Osteoblast (primary cell): ENCODE measurements at regions not wholly inside any gene's neighbourhood (a gene's known extent, or its start where the extent isn't known, plus 50 kb on each side); places are given as distances from the start of the nearest gene placed in this dataset.

Experiments
- DNase-seq: peaks from one replicate; pipeline ENCODE4 v3.0.0; 2011; ENCODE audit warnings: low spot score, mixed read lengths; ENCODE audit not compliant: insufficient read length; ENCODE audit errors: missing footprints
- H2AFZ ChIP-seq: 2 replicates; pipeline ENCODE4 v1.6.0; 2011; ENCODE audit warnings: mild to moderate bottlenecking, low read length
- H3K27ac ChIP-seq: 2 replicates; pipeline ENCODE4 v1.5.1; 2011; ENCODE audit warnings: mild to moderate bottlenecking, low read depth, low read length, moderate library complexity
- H3K27me3 ChIP-seq: 2 replicates; pipeline ENCODE4 v1.6.0; 2012; ENCODE audit warnings: mild to moderate bottlenecking, control low read depth, inconsistent platforms, low read length, moderate library complexity; ENCODE audit not compliant: insufficient read depth
- H3K36me3 ChIP-seq: 2 replicates; pipeline ENCODE4 v1.5.1; 2011; ENCODE audit warnings: mild to moderate bottlenecking, low read length, control low read depth, moderate library complexity; ENCODE audit not compliant: insufficient read depth
- H3K4me1 ChIP-seq: 2 replicates; pipeline ENCODE4 v1.5.1; 2011; ENCODE audit warnings: mild to moderate bottlenecking, low read length, control low read depth, moderate library complexity; ENCODE audit not compliant: insufficient read depth
- H3K4me2 ChIP-seq: 2 replicates; pipeline ENCODE4 v1.6.0; 2011; ENCODE audit warnings: mild to moderate bottlenecking, low read length; ENCODE audit not compliant: insufficient read depth
- H3K4me3 ChIP-seq: fragments of 200-600 bp; sonication (generic); 3 replicates; pipeline ENCODE4 v1.5.1; 2012; ENCODE audit warnings: mild to moderate bottlenecking, low read length, inconsistent platforms; ENCODE audit not compliant: insufficient read depth
- H3K79me2 ChIP-seq: 2 replicates; pipeline ENCODE4 v1.6.0; 2012; ENCODE audit warnings: mild to moderate bottlenecking, low read length, control low read depth, inconsistent platforms; ENCODE audit not compliant: insufficient read depth
- H3K9me3 ChIP-seq: 2 replicates; pipeline ENCODE4 v1.5.1; 2011; ENCODE audit warnings: low read depth, low read length, control low read depth
- H4K20me1 ChIP-seq: 2 replicates; pipeline ENCODE4 v1.6.0; 2012; ENCODE audit warnings: mild to moderate bottlenecking, low read length, control low read depth; ENCODE audit not compliant: insufficient read depth
- TF ChIP-seq, protein P1 (sequence below): IDR thresholded peaks from 2 replicates; pipeline ENCODE4 v1.5.1; 2011; ENCODE audit warnings: mild to moderate bottlenecking, low read depth, low read length, moderate library complexity; ENCODE audit errors: extremely low read depth

DNA sequence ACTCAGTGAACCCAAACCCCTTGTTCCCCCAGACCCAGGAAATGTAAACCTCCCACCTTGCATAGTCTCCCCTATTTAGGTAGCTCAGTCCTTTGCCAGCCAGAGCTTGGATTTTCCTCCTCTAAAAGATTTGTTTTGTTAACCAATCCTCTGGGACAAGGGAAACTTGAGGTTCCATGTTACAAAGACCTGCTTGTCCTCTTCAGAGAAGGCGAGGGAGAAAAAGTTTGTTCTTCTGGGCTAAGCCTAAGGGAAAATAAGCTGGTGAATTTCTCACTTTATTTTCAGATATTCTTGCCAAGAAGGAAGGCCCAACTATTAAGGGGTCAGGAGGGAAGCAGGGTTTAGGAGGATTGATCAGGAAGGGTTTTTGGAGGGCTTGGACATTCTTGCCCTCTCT is 136.1 kb upstream of the PROK2 start:
- TF ChIP-seq, protein P1, sequence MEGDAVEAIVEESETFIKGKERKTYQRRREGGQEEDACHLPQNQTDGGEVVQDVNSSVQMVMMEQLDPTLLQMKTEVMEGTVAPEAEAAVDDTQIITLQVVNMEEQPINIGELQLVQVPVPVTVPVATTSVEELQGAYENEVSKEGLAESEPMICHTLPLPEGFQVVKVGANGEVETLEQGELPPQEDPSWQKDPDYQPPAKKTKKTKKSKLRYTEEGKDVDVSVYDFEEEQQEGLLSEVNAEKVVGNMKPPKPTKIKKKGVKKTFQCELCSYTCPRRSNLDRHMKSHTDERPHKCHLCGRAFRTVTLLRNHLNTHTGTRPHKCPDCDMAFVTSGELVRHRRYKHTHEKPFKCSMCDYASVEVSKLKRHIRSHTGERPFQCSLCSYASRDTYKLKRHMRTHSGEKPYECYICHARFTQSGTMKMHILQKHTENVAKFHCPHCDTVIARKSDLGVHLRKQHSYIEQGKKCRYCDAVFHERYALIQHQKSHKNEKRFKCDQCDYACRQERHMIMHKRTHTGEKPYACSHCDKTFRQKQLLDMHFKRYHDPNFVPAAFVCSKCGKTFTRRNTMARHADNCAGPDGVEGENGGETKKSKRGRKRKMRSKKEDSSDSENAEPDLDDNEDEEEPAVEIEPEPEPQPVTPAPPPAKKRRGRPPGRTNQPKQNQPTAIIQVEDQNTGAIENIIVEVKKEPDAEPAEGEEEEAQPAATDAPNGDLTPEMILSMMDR: no peak

DNA sequence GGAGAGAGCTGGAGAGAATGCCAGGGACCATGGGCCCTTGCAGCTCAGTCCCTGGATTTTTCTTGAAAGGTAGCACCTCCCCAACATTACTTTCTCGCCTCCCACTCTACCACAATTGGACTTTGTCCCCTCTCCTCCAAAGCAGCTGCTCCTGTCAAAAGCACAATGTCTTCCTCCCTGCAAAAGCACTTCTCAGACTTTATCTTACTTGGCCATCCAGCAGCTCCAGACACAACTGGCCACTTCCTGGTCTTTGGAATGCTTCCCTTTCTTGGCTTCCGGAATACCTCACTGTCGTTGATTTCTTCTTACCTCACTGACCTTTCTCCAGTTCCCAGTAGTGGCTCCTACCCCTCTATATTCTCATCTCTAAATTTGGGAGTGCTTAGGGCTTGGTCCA is 134.6 kb upstream of the PROK2 start:
- no peaks in the 10 kb centered on the region for H3K9me3 ChIP-seq
- DNase-seq: no peak
- no peaks in the 10 kb centered on the region for H3K4me1 ChIP-seq
- no peak overlapping the region for H3K4me2 ChIP-seq
- H3K36me3 ChIP-seq: no peaks in the 10 kb centered on the region
- no peak overlapping the region for H2AFZ ChIP-seq
- H3K27ac ChIP-seq: no peak overlapping the region
- H3K27me3 ChIP-seq: peaks cover 42% of the 10 kb centered on the region
- H3K4me3 ChIP-seq: no peak overlapping the region
- TF ChIP-seq, protein P1: no peak
- H4K20me1 ChIP-seq: no peaks in the 10 kb centered on the region
- no peaks in the 10 kb centered on the region for H3K79me2 ChIP-seq

More for the DNA sequence above, 136.1 kb upstream of the PROK2 start:
- Histone ChIP-seq H3K9me3 (no peaks in the 10 kb centered on the region), H3K27ac (no peak overlapping the region), H3K79me2 (no peaks in the 10 kb centered on the region), H3K4me2 (no peak overlapping the region), H3K4me1 (no peaks in the 10 kb centered on the region), H3K27me3 (peaks cover 42% of the 10 kb centered on the region), H2AFZ (no peak overlapping the region), H4K20me1 (no peaks in the 10 kb centered on the region), H3K36me3 (no peaks in the 10 kb centered on the region), H3K4me3 (no peak overlapping the region)
- DNase-seq: no peak

DNA sequence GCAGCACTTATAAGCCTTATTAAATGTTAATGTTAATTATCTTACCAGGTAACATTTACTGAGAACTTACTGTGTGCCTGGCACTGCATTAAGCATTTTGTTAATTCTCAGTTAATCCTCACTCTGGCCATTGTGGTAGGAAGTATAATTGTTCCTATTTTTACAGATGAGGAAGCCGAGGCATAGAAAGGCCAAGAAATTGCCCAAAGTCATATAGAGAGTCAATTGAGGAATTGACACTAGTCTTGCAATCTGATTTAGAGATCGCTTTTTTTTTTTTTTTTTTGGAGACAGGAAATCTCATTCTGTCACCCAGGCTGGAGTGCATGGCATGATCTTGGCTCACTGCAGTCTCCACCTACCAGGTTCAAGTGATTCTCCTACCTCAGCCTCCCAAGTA is 132.6 kb upstream of the PROK2 start:
- no peak for DNase-seq
- Histone ChIP-seq H3K79me2 (no peaks in the 10 kb centered on the region), H3K9me3 (no peaks in the 10 kb centered on the region), H3K4me2 (no peak overlapping the region), H3K27me3 (peaks cover 42% of the 10 kb centered on the region), H3K4me3 (no peak overlapping the region), H3K4me1 (no peaks in the 10 kb centered on the region), H2AFZ (no peak overlapping the region), H3K36me3 (no peaks in the 10 kb centered on the region), H3K27ac (no peak overlapping the region), H4K20me1 (no peaks in the 10 kb centered on the region)
- TF ChIP-seq, protein P1: no peak

GRCh38 chr3:71916747-71917369 is 131.9 kb upstream of the PROK2 start:
- Histone ChIP-seq H2AFZ (no peak overlapping the region), H3K9me3 (no peaks in the 10 kb centered on the region), H3K4me3 (no peak overlapping the region), H3K27me3 (peaks cover 41% of the 10 kb centered on the region), H3K36me3 (no peaks in the 10 kb centered on the region), H3K27ac (no peak overlapping the region), H3K4me2 (no peak overlapping the region), H3K4me1 (no peaks in the 10 kb centered on the region), H3K79me2 (no peaks in the 10 kb centered on the region), H4K20me1 (no peaks in the 10 kb centered on the region)
- TF ChIP-seq, protein P1: no peak
- DNase-seq: no peak
